ENCODE measurements at regions not wholly inside any gene's neighbourhood (a gene's known extent, or its start where the extent isn't known, plus 50 kb on each side); places are given as distances from the start of the nearest gene placed in this dataset. TPM values are rescaled to one million over a fixed set of nuclear protein-coding genes. Genes with fewer than 3 reads are reported as not detected.

Small RNA genes lying in the stretch of these regions (small RNA-seq; reads per million reads assigned to genes)
- gene AL049861.1 (ENCODE audit: insufficient read length, low read depth) = not detected
- not detected for gene RF02271 (ENCODE audit: insufficient read length, low read depth)
- gene RN7SL583P (ENCODE audit: insufficient read length, low read depth) = not detected
- 1.4 reads per million for gene RNA5SP52 (ENCODE audit: insufficient read length, low read depth)

Measured in CD14-positive monocyte (primary cell).